GM23338 (cell line): ENCODE measurements at regions not wholly inside any gene's neighbourhood (a gene's known extent, or its start where the extent isn't known, plus 50 kb on each side); places are given as distances from the start of the nearest gene placed in this dataset.
A peak's percentile ranks its signal among the peaks of the same experiment; 100 is the strongest.

Source experiments
- ATAC-seq: fragments of 200-7000 bp; cut with Tn5 transposase; 3 replicates; pipeline ENCODE4 v1.9.1; 2020
- DNase-seq: peaks from one replicate; pipeline ENCODE4 v3.0.0-alpha.2; 2015; ENCODE audit warnings: low spot score
- H2AFZ ChIP-seq: fragments of 200-600 bp; sonication (generic); 2 replicates; pipeline ENCODE4 v1.8.0; 2016; ENCODE audit warnings: antibody characterized with exemption, mild to moderate bottlenecking, moderate library complexity
- H3F3A ChIP-seq: fragments of 200-600 bp; sonication (generic); replicated peaks from 2 replicates; pipeline ENCODE4 v1.8.0; 2017; ENCODE audit warnings: antibody characterized with exemption, mixed run types, low read depth
- H3K27ac ChIP-seq: fragments of 200-600 bp; sonication (generic); 2 replicates; pipeline ENCODE4 v1.6.1; 2016; ENCODE audit warnings: low read depth
- H3K27me3 ChIP-seq: fragments of 200-600 bp; sonication (generic); 2 replicates; pipeline ENCODE4 v1.8.0; 2016; ENCODE audit warnings: mild to moderate bottlenecking, mixed run types, moderate library complexity; ENCODE audit not compliant: insufficient read depth
- H3K36me3 ChIP-seq: fragments of 200-600 bp; sonication (generic); 2 replicates; pipeline ENCODE4 v1.8.0; 2016; ENCODE audit warnings: mild to moderate bottlenecking; ENCODE audit not compliant: insufficient read depth
- H3K4me1 ChIP-seq: fragments of 200-600 bp; sonication (generic); 2 replicates; pipeline ENCODE4 v1.8.0; 2016; ENCODE audit warnings: mild to moderate bottlenecking, moderate library complexity; ENCODE audit not compliant: insufficient read depth
- H3K4me2 ChIP-seq: fragments of 200-600 bp; sonication (generic); 2 replicates; pipeline ENCODE4 v1.7.1; 2017; ENCODE audit warnings: mixed run types
- H3K4me3 ChIP-seq: fragments of 200-600 bp; sonication (generic); 2 replicates; pipeline ENCODE4 v1.6.1; 2016; ENCODE audit warnings: mixed run types
- H3K79me2 ChIP-seq: fragments of 200-600 bp; sonication (generic); replicated peaks from 2 replicates; pipeline ENCODE4 v1.8.0; 2017; ENCODE audit warnings: mild to moderate bottlenecking; ENCODE audit not compliant: insufficient read depth
- H3K9me2 ChIP-seq: fragments of 200-600 bp; sonication (generic); 2 replicates; pipeline ENCODE4 v1.8.0; 2017; ENCODE audit not compliant: insufficient read depth
- H4K20me1 ChIP-seq: fragments of 200-600 bp; sonication (generic); replicated peaks from 2 replicates; pipeline ENCODE4 v1.8.0; 2017; ENCODE audit warnings: mild to moderate bottlenecking; ENCODE audit not compliant: insufficient read depth
- H3K27ac Mint-ChIP-seq: 2 replicates; pipeline ENCODE4 v1.8.0; 2020; ENCODE audit warnings: inconsistent platforms, mild to moderate bottlenecking, moderate library complexity, mixed read lengths
- H3K27me3 Mint-ChIP-seq: 3 replicates; pipeline ENCODE4 v1.8.0; 2022; ENCODE audit warnings: low read depth, mild to moderate bottlenecking, moderate library complexity, mixed read lengths, inconsistent platforms; ENCODE audit not compliant: insufficient read depth, poor library complexity
- H3K36me3 Mint-ChIP-seq: 3 replicates; pipeline ENCODE4 v1.8.0; 2021; ENCODE audit warnings: low read depth, mild to moderate bottlenecking, inconsistent platforms, moderate library complexity, mixed read lengths
- H3K4me1 Mint-ChIP-seq: 3 replicates; pipeline ENCODE4 v1.8.0; 2020; ENCODE audit warnings: mild to moderate bottlenecking, inconsistent platforms, mixed read lengths
- H3K4me3 Mint-ChIP-seq: 3 replicates; pipeline ENCODE4 v1.8.0; 2021; ENCODE audit warnings: moderate library complexity, mild to moderate bottlenecking, inconsistent platforms, mixed read lengths
- H3K9me3 Mint-ChIP-seq: 3 replicates; pipeline ENCODE4 v1.8.0; 2020; ENCODE audit warnings: moderate library complexity, mild to moderate bottlenecking, inconsistent platforms, mixed read lengths
- CREB1 ChIP-seq: fragments of 250-450 bp; sonication (Bioruptor Pico); IDR thresholded peaks from 2 replicates; pipeline ENCODE4 v1.5.0; 2020; ENCODE audit warnings: low read depth, mild to moderate bottlenecking, moderate library complexity
- EZH2 ChIP-seq: fragments of 200-600 bp; sonication (generic); IDR thresholded peaks from one replicate; pipeline ENCODE4 v1.8.0; 2017; ENCODE audit warnings: antibody characterized with exemption, mild to moderate bottlenecking, low read depth; ENCODE audit not compliant: unreplicated experiment
- EZH2phosphoT487 ChIP-seq: fragments of 200-600 bp; sonication (generic); IDR thresholded peaks from one replicate; pipeline ENCODE4 v1.8.1; 2018; ENCODE audit warnings: antibody characterized with exemption; ENCODE audit not compliant: unreplicated experiment
- JUNB ChIP-seq: IDR thresholded peaks from one replicate; pipeline ENCODE4 v1.6.1; 2016; ENCODE audit warnings: antibody characterized with exemption; ENCODE audit not compliant: unreplicated experiment
- NANOG ChIP-seq: IDR thresholded peaks from 2 replicates; pipeline ENCODE4 v1.6.1; 2016; ENCODE audit warnings: antibody characterized with exemption, borderline replicate concordance
- POLR2AphosphoS5 ChIP-seq: IDR thresholded peaks from 2 replicates; pipeline ENCODE4 v1.6.1; 2016; ENCODE audit warnings: antibody characterized with exemption, low read depth
- STAT1 ChIP-seq: IDR thresholded peaks from one replicate; pipeline ENCODE4 v1.6.1; 2016; ENCODE audit warnings: antibody characterized with exemption; ENCODE audit not compliant: unreplicated experiment
- ZNF114 ChIP-seq: fragments of 250-450 bp; sonication (Bioruptor Pico); IDR thresholded peaks from 2 replicates; pipeline ENCODE4 v1.5.0; 2020; ENCODE audit warnings: mild to moderate bottlenecking, moderate library complexity
- ZNF331 ChIP-seq: fragments of 250-450 bp; sonication (Bioruptor Pico); IDR thresholded peaks from 2 replicates; pipeline ENCODE4 v1.5.0; 2020; ENCODE audit warnings: low read depth, mild to moderate bottlenecking, moderate library complexity
- TF ChIP-seq, protein P1 (sequence below), 2 experiments: fragments of 200-600 bp in 1 of 2; sonication (generic) in 1 of 2; conservative IDR thresholded peaks; 2 replicates each; pipeline versions ENCODE4 v1.5.1 to v1.6.1; 2016 to 2017; ENCODE audit warnings: antibody characterized with exemption in 2 of 2, low read depth in 2 of 2, mild to moderate bottlenecking in 2 of 2, moderate library complexity in 1 of 2
- TF ChIP-seq, protein P2 (sequence below): IDR thresholded peaks from one replicate; pipeline ENCODE4 v1.6.1; 2018; ENCODE audit warnings: antibody characterized with exemption; ENCODE audit not compliant: unreplicated experiment
- TF ChIP-seq, protein P3 (sequence below): fragments of 250-450 bp; sonication (Bioruptor Pico); IDR thresholded peaks from 2 replicates; pipeline ENCODE4 v1.5.0; 2020; ENCODE audit warnings: mild to moderate bottlenecking, moderate library complexity

DNA sequence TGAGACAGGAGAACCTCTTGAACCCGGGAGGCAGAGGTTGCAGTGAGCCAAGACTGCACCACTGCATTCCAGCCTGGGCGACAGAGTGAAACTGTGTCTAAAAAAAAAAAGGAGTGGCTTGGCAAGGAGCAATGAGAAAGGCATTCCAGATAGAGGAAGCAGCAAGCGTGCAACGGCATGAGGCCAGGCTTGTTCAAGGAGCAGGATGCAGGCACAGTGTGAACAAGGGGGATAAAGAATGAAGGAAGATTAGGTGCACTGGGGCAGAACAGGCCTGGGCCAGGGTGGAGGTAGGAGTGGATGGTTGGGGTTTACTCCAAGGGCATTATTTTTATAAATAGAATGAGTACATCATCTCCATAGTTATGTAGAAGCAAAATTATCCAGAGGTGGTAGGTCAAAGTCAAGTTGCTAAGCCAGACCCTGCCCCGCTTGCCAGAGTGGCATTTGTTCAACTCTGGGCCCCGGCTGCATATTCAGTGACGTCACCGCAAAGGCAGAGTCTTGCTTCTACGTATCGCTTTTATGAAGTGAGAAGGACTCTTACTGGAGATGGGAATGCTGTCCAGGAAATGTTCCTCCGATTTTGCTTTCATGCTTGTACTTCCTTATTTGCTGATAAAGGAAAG is 100.2 kb downstream of the KATNIP start (continued):
- TF ChIP-seq, protein P1, sequence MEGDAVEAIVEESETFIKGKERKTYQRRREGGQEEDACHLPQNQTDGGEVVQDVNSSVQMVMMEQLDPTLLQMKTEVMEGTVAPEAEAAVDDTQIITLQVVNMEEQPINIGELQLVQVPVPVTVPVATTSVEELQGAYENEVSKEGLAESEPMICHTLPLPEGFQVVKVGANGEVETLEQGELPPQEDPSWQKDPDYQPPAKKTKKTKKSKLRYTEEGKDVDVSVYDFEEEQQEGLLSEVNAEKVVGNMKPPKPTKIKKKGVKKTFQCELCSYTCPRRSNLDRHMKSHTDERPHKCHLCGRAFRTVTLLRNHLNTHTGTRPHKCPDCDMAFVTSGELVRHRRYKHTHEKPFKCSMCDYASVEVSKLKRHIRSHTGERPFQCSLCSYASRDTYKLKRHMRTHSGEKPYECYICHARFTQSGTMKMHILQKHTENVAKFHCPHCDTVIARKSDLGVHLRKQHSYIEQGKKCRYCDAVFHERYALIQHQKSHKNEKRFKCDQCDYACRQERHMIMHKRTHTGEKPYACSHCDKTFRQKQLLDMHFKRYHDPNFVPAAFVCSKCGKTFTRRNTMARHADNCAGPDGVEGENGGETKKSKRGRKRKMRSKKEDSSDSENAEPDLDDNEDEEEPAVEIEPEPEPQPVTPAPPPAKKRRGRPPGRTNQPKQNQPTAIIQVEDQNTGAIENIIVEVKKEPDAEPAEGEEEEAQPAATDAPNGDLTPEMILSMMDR (conservative IDR thresholded peaks at IDR 0.05; ENCODE audit: low read depth in 2 of 2), result no peak
- no peak for TF ChIP-seq JUNB
- no peak for TF ChIP-seq STAT1
- TF ChIP-seq POLR2AphosphoS5, result no peak
- no peak for TF ChIP-seq ZNF114 (CRISPR knock-in tag)
- TF ChIP-seq, protein P2, sequence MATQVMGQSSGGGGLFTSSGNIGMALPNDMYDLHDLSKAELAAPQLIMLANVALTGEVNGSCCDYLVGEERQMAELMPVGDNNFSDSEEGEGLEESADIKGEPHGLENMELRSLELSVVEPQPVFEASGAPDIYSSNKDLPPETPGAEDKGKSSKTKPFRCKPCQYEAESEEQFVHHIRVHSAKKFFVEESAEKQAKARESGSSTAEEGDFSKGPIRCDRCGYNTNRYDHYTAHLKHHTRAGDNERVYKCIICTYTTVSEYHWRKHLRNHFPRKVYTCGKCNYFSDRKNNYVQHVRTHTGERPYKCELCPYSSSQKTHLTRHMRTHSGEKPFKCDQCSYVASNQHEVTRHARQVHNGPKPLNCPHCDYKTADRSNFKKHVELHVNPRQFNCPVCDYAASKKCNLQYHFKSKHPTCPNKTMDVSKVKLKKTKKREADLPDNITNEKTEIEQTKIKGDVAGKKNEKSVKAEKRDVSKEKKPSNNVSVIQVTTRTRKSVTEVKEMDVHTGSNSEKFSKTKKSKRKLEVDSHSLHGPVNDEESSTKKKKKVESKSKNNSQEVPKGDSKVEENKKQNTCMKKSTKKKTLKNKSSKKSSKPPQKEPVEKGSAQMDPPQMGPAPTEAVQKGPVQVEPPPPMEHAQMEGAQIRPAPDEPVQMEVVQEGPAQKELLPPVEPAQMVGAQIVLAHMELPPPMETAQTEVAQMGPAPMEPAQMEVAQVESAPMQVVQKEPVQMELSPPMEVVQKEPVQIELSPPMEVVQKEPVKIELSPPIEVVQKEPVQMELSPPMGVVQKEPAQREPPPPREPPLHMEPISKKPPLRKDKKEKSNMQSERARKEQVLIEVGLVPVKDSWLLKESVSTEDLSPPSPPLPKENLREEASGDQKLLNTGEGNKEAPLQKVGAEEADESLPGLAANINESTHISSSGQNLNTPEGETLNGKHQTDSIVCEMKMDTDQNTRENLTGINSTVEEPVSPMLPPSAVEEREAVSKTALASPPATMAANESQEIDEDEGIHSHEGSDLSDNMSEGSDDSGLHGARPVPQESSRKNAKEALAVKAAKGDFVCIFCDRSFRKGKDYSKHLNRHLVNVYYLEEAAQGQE, result no peak
- no peak for TF ChIP-seq EZH2
- no peak for TF ChIP-seq ZNF331 (CRISPR knock-in tag)
- TF ChIP-seq EZH2phosphoT487, result no peak
- no peak for TF ChIP-seq NANOG
- TF ChIP-seq CREB1 (CRISPR knock-in tag), result no peak

DNA sequence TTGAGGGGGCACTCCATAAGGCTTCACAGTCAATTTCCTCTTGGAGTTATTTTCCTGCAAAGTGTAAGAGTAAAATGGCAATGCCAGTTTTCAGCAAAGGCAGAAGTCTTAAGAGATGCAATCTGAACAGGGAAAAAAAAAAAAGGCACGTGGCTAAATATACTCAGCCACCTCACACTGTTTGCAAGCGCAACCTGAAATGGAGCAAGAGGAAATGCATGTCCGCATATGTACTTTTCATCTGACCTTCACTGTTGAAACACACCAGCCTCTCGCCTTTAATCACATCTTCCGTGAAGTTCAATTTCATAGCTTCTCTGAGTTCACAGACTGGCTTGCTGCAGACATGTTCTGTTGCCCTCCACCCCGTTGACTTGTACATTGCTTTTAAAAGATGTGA is 101.4 kb downstream of the KATNIP start:
- H3K4me1 Mint-ChIP-seq, result peaks cover 20% of the 10 kb centered on the region; the same call in 2 of the 3 replicates
- no peaks in the 10 kb centered on the region for H3F3A ChIP-seq
- H3K4me3 ChIP-seq, result no peak overlapping the region
- peak overlapping the region; percentile 29; the same call in 1 of the 2 replicates for H3K4me2 ChIP-seq
- H2AFZ ChIP-seq, result no peak overlapping the region
- no peak for DNase-seq
- no peaks in the 10 kb centered on the region for H3K36me3 ChIP-seq
- no peaks in the 10 kb centered on the region for H3K27me3 ChIP-seq
- no peaks in the 10 kb centered on the region; the same call in 1 of the 2 replicates for H4K20me1 ChIP-seq
- peaks cover 5% of the 10 kb centered on the region for H3K36me3 Mint-ChIP-seq
- peak overlapping the region; percentile 36; the same call in 1 of the 2 replicates for H3K27ac Mint-ChIP-seq
- peaks cover 3% of the 10 kb centered on the region for H3K27me3 Mint-ChIP-seq
- no peak overlapping the region for H3K27ac ChIP-seq
- H3K9me3 Mint-ChIP-seq, result no peaks in the 10 kb centered on the region; the same call in 2 of the 3 replicates
- no peaks in the 10 kb centered on the region for H3K79me2 ChIP-seq
- peaks cover 6% of the 10 kb centered on the region for H3K4me1 ChIP-seq
- no peak overlapping the region for H3K4me3 Mint-ChIP-seq
- no peak for ATAC-seq
- no peaks in the 10 kb centered on the region for H3K9me2 ChIP-seq
- TF ChIP-seq JUNB, result no peak
- no peak for TF ChIP-seq ZNF114 (CRISPR knock-in tag)
- no peak for TF ChIP-seq EZH2
- TF ChIP-seq, protein P3, sequence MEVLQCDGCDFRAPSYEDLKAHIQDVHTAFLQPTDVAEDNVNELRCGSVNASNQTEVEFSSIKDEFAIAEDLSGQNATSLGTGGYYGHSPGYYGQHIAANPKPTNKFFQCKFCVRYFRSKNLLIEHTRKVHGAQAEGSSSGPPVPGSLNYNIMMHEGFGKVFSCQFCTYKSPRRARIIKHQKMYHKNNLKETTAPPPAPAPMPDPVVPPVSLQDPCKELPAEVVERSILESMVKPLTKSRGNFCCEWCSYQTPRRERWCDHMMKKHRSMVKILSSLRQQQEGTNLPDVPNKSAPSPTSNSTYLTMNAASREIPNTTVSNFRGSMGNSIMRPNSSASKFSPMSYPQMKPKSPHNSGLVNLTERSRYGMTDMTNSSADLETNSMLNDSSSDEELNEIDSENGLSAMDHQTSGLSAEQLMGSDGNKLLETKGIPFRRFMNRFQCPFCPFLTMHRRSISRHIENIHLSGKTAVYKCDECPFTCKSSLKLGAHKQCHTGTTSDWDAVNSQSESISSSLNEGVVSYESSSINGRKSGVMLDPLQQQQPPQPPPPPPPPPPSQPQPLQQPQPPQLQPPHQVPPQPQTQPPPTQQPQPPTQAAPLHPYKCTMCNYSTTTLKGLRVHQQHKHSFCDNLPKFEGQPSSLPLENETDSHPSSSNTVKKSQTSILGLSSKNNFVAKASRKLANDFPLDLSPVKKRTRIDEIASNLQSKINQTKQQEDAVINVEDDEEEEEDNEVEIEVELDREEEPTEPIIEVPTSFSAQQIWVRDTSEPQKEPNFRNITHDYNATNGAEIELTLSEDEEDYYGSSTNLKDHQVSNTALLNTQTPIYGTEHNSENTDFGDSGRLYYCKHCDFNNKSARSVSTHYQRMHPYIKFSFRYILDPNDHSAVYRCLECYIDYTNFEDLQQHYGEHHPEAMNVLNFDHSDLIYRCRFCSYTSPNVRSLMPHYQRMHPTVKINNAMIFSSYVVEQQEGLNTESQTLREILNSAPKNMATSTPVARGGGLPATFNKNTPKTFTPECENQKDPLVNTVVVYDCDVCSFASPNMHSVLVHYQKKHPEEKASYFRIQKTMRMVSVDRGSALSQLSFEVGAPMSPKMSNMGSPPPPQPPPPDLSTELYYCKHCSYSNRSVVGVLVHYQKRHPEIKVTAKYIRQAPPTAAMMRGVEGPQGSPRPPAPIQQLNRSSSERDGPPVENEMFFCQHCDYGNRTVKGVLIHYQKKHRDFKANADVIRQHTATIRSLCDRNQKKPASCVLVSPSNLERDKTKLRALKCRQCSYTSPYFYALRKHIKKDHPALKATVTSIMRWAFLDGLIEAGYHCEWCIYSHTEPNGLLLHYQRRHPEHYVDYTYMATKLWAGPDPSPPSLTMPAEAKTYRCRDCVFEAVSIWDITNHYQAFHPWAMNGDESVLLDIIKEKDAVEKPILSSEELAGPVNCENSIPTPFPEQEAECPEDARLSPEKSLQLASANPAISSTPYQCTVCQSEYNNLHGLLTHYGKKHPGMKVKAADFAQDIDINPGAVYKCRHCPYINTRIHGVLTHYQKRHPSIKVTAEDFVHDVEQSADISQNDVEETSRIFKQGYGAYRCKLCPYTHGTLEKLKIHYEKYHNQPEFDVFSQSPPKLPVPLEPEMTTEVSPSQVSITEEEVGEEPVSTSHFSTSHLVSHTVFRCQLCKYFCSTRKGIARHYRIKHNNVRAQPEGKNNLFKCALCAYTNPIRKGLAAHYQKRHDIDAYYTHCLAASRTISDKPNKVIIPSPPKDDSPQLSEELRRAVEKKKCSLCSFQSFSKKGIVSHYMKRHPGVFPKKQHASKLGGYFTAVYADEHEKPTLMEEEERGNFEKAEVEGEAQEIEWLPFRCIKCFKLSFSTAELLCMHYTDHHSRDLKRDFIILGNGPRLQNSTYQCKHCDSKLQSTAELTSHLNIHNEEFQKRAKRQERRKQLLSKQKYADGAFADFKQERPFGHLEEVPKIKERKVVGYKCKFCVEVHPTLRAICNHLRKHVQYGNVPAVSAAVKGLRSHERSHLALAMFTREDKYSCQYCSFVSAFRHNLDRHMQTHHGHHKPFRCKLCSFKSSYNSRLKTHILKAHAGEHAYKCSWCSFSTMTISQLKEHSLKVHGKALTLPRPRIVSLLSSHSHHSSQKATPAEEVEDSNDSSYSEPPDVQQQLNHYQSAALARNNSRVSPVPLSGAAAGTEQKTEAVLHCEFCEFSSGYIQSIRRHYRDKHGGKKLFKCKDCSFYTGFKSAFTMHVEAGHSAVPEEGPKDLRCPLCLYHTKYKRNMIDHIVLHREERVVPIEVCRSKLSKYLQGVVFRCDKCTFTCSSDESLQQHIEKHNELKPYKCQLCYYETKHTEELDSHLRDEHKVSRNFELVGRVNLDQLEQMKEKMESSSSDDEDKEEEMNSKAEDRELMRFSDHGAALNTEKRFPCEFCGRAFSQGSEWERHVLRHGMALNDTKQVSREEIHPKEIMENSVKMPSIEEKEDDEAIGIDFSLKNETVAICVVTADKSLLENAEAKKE, result no peak
- no peak for TF ChIP-seq ZNF331 (CRISPR knock-in tag)
